Type B pancreatic cell (in vitro differentiated cells): ENCODE measurements at regions not wholly inside any gene's neighbourhood (a gene's known extent, or its start where the extent isn't known, plus 50 kb on each side); places are given as distances from the start of the nearest gene placed in this dataset.

Experiments used
- DNase-seq: peaks from one replicate; pipeline ENCODE4 v3.0.0; 2021; ENCODE audit warnings: mixed read lengths; ENCODE audit not compliant: unreplicated experiment; ENCODE audit errors: extremely low spot score
- H3K27ac Mint-ChIP-seq: 2 replicates; pipeline ENCODE4 v1.8.0; 2021; ENCODE audit warnings: mild to moderate bottlenecking, mixed read lengths
- H3K27me3 Mint-ChIP-seq: 2 replicates; pipeline ENCODE4 v1.8.0; 2021; ENCODE audit warnings: mixed read lengths
- H3K36me3 Mint-ChIP-seq: 2 replicates; pipeline ENCODE4 v1.8.0; 2021; ENCODE audit warnings: mixed read lengths
- H3K4me1 Mint-ChIP-seq: one replicate; pipeline ENCODE4 v1.8.0; 2021; ENCODE audit warnings: mixed read lengths; ENCODE audit not compliant: unreplicated experiment
- H3K4me3 Mint-ChIP-seq: 2 replicates; pipeline ENCODE4 v1.8.0; 2021; ENCODE audit warnings: mild to moderate bottlenecking, mixed read lengths
- H3K9me3 Mint-ChIP-seq: 2 replicates; pipeline ENCODE4 v1.8.0; 2021; ENCODE audit warnings: mixed read lengths
- TF ChIP-seq, protein P1 (sequence below): fragments of 200-600 bp; sonication (generic); conservative IDR thresholded peaks from 2 replicates; pipeline ENCODE4 v1.5.0; 2021; ENCODE audit warnings: antibody characterized with exemption, mild to moderate bottlenecking

DNA sequence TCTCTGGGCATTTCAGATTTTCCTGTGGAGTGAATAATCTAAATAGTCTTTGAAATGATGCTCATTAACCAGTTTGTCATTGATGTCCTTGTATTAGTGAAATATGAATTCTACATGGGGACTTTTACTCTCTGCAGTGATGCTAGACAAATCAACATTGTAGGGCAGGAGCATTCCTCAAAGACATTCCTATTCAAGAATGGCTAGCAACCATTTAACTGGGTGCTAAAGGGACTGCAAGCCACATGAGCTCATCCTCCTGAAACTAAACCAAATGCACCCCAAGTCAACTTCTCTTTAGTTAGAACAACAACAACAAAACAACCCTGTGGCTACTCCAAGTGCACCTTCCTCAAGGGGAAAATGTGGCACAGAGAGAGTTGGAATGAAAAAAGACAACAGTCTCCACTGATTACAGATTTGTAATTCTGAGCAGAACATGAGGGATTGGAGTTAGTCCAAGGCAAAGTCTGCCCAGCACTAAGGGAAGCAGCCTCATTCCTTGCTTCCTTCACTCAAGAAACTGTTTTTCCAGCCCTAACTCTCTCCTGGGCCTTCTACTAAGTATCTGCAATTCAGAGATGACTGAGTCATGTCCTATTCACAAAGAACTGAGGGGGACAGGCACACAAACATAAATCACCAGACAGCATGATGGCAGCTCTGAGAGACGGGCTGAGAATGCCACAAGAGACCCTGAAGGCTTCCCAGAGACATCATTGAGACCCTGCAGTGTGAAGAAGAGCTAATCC, 82.0 kb upstream of the WWC1 start:
- H3K9me3 Mint-ChIP-seq = no peaks in the 10 kb centered on the region
- peaks cover 14% of the 10 kb centered on the region for H3K36me3 Mint-ChIP-seq
- DNase-seq = no peak
- H3K27me3 Mint-ChIP-seq = peaks cover 3% of the 10 kb centered on the region
- TF ChIP-seq, protein P1, sequence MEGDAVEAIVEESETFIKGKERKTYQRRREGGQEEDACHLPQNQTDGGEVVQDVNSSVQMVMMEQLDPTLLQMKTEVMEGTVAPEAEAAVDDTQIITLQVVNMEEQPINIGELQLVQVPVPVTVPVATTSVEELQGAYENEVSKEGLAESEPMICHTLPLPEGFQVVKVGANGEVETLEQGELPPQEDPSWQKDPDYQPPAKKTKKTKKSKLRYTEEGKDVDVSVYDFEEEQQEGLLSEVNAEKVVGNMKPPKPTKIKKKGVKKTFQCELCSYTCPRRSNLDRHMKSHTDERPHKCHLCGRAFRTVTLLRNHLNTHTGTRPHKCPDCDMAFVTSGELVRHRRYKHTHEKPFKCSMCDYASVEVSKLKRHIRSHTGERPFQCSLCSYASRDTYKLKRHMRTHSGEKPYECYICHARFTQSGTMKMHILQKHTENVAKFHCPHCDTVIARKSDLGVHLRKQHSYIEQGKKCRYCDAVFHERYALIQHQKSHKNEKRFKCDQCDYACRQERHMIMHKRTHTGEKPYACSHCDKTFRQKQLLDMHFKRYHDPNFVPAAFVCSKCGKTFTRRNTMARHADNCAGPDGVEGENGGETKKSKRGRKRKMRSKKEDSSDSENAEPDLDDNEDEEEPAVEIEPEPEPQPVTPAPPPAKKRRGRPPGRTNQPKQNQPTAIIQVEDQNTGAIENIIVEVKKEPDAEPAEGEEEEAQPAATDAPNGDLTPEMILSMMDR = no peak
- H3K4me3 Mint-ChIP-seq = no peak overlapping the region
- H3K4me1 Mint-ChIP-seq = peaks cover 12% of the 10 kb centered on the region
- no peak overlapping the region for H3K27ac Mint-ChIP-seq

DNA sequence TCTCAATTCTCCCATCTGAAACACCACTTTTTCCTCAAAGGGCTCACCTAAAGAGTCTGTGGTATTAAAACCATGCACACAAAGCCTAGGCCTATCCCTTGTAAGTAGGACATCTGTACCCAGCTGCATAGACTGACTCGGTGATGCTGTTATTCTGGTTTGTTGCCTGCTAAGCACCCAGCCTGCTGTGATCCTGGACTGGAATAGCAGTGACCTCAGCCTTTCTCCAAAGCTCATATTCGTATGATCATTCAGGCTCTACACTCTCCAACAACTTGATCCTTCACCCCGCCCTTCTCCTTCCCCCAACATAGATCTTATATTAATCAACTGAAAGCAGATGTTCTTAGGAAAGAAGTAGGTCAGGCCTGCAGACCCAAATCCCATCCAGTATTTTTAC, 81.4 kb upstream of the WWC1 start:
- no peaks in the 10 kb centered on the region for H3K9me3 Mint-ChIP-seq
- H3K36me3 Mint-ChIP-seq = peaks cover 17% of the 10 kb centered on the region
- peaks cover 12% of the 10 kb centered on the region for H3K4me1 Mint-ChIP-seq
- TF ChIP-seq, protein P1 = no peak
- DNase-seq = no peak
- no peak overlapping the region for H3K4me3 Mint-ChIP-seq
- H3K27ac Mint-ChIP-seq = no peak overlapping the region
- peaks cover 3% of the 10 kb centered on the region for H3K27me3 Mint-ChIP-seq

DNA sequence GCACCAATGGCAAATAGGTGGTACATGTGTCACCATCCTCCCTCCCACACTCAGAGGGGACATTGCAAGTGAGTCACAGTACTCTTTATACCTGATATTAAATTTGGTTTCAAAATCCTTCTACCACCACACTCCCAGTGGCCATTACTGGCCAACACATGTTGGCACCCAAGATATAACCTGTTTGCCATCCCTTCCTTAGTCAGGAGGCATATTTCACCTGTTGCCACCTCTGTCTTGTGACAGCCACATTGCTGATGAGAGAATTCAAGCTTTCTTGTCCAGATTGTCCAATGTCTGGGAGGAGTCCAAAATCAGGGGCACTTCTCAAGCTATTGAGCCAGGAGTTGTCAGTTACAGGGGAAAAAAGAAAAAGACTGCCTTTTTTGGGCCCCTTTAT, 80.2 kb upstream of the WWC1 start:
- Mint-ChIP-seq H3K36me3 (peaks cover 10% of the 10 kb centered on the region), H3K4me3 (no peak overlapping the region), H3K9me3 (no peaks in the 10 kb centered on the region), H3K27ac (no peak overlapping the region), H3K27me3 (peaks cover 3% of the 10 kb centered on the region), H3K4me1 (peaks cover 19% of the 10 kb centered on the region)
- TF ChIP-seq, protein P1 = peak; percentile 16
- DNase-seq = no peak

DNA sequence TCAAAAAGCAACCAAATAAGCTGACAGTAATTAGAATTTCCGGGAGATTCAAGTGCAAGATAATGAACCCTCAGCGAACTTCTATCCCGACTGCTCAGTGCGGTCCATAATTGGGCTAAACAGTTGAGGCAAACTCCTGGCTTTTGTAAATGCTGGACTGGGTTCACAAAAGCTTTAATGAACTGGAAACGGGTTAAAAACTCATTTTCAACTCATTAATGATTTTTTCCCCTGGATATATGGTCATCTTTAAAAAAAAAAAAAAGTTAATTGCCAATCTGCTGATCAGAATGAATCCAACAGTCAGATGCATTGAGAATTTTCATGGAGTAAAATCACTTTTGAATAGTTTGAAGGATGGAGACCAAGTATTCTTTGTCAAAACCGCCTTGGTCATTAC, 79.5 kb upstream of the WWC1 start:
- Mint-ChIP-seq H3K4me3 (no peak overlapping the region), H3K27ac (no peak overlapping the region), H3K27me3 (peaks cover 3% of the 10 kb centered on the region), H3K36me3 (peaks cover 10% of the 10 kb centered on the region), H3K9me3 (no peaks in the 10 kb centered on the region), H3K4me1 (peaks cover 26% of the 10 kb centered on the region)
- TF ChIP-seq, protein P1 = no peak
- no peak for DNase-seq

DNA sequence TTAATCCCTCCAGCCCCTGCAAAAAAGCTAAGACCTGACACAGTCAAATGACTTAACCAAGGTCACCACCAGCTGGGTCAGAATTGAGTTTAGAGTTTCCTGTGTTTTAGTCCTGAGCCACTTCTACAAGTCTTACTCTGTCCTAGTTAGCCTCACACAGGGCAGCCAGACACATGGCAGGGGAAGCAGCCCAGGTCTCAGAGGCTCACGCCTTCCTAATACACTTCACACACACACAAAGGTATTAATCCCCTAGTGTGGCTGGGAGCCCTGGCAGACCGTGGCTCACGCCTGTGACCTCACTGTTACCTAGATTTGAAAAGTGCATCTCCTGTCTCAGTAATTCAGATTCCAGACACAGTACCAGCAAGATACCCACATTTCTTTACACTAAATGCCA, 77.4 kb upstream of the WWC1 start:
- Mint-ChIP-seq H3K4me1 (peaks cover 29% of the 10 kb centered on the region), H3K9me3 (no peaks in the 10 kb centered on the region), H3K4me3 (no peak overlapping the region), H3K27me3 (no peaks in the 10 kb centered on the region), H3K27ac (no peak overlapping the region), H3K36me3 (peaks cover 12% of the 10 kb centered on the region)
- no peak for DNase-seq
- TF ChIP-seq, protein P1 = no peak
